Bronchial epithelial cell (primary cell): ENCODE measurements at regions not wholly inside any gene's neighbourhood (a gene's known extent, or its start where the extent isn't known, plus 50 kb on each side); places are given as distances from the start of the nearest gene placed in this dataset.
"Not testable (repeated sequence)": the region's sequence is repeated elsewhere in the genome, so short reads cannot be mapped to it uniquely, and the experiment has no call there.

Experiments
- DNase-seq: peaks from one replicate; pipeline ENCODE4 v3.0.0-alpha.2; 2010; ENCODE audit warnings: low read depth
- FAIRE-seq: peaks from 2 replicates; lab custom pipeline; 2011; peaks lifted over from hg19 to GRCh38; lab: Jason Lieb, UNC
- H3K27me3 ChIP-seq: 2 replicates; pipeline ENCODE4 v1.5.1; 2011; ENCODE audit warnings: low read length; ENCODE audit not compliant: control insufficient read depth, insufficient read depth
- H3K36me3 ChIP-seq: 2 replicates; pipeline ENCODE4 v1.5.1; 2011; ENCODE audit warnings: low read length; ENCODE audit not compliant: control insufficient read depth, insufficient read depth
- H3K4me3 ChIP-seq: 2 replicates; pipeline ENCODE4 v1.5.1; 2011; ENCODE audit warnings: mild to moderate bottlenecking, low read depth, low read length, control low read depth
- TF ChIP-seq, protein P1 (sequence below): IDR thresholded peaks from 2 replicates; pipeline ENCODE4 v1.5.1; 2011; ENCODE audit warnings: mild to moderate bottlenecking, moderate library complexity, low read length, control low read depth, inconsistent platforms; ENCODE audit not compliant: insufficient read depth, severe bottlenecking

DNA sequence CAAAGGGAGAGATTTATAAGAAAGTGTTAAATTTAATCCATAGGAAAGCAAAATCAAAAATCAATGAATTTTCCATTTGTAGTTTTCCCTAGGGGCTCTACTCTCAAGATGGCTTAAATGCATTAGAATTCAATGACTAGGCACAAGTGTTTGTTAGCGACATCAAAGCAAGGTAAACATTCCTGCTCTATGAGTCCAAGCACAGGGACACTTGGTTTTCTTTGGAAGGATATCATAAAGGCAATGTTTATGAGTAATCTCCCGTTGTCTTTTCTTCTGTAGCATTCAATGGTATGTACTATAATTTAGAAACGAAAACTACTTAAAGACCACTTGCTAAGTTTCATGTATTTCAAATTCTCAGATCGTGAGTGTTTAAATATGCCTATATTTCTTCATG is 54.8 kb upstream of the ZNF717 start:
- not testable (repeated sequence) for H3K36me3 ChIP-seq, DNase-seq, H3K27me3 ChIP-seq, H3K4me3 ChIP-seq, FAIRE-seq

DNA sequence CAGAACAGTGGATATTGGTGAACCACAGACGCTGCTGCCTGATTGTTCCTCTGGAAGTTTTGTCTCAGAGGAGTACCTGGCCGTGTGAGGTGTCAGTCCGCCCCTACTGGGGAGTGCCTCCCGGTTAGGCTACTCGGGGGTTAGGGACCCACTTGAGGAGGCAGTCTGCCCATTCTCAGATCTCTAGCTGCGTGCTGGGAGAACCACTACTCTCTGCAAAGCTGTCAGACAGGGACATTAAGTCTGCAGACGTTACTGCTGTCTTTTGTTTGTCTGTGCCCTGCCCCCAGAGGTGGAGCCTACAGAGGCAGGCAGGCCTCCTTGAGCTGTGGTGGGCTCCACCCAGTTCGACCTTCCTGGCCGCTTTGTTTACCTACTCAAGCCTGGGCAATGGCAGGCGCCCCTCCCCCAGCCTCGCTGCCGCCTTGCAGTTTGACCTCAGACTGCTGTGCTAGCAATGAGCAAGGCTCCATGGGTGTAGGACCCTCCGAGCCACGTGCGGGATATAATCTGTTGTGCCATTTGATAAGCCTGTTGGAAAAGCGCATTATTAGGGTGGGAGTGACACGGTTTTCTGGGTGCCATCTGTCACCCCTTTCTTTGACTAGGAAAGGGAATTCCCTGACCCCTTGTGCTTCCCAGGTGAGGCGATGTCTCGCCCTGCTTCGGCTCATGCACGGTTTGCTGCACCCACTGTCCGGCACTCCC is 65.1 kb upstream of the ZNF717 start:
- H3K27me3 ChIP-seq, FAIRE-seq, H3K4me3 ChIP-seq, DNase-seq, H3K36me3 ChIP-seq: not testable (repeated sequence)

DNA sequence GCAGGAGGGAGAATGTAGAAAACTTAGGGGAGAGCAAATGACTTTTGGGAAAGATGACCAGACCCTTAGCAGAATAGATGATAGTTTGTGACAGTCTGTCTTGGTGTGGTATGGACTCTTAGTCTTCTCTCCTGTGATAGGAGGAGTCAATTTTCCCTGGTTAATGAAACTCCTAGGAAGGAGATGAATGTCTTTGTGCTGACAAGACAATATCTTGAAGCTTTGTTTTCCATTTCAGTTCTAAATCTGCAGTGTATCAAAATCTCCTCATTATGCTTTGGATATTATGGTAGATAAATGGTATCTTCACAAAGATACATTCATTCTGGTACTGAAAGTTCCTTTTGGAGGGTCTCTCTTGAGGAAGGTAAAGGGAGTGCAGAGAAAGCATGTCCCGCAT is 77.8 kb upstream of the ZNF717 start:
- FAIRE-seq (no peak), DNase-seq (no peak)
- H3K36me3 ChIP-seq = no peaks in the 10 kb centered on the region
- H3K4me3 ChIP-seq = no peak overlapping the region
- TF ChIP-seq, protein P1, sequence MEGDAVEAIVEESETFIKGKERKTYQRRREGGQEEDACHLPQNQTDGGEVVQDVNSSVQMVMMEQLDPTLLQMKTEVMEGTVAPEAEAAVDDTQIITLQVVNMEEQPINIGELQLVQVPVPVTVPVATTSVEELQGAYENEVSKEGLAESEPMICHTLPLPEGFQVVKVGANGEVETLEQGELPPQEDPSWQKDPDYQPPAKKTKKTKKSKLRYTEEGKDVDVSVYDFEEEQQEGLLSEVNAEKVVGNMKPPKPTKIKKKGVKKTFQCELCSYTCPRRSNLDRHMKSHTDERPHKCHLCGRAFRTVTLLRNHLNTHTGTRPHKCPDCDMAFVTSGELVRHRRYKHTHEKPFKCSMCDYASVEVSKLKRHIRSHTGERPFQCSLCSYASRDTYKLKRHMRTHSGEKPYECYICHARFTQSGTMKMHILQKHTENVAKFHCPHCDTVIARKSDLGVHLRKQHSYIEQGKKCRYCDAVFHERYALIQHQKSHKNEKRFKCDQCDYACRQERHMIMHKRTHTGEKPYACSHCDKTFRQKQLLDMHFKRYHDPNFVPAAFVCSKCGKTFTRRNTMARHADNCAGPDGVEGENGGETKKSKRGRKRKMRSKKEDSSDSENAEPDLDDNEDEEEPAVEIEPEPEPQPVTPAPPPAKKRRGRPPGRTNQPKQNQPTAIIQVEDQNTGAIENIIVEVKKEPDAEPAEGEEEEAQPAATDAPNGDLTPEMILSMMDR = no peak
- no peaks in the 10 kb centered on the region for H3K27me3 ChIP-seq

DNA sequence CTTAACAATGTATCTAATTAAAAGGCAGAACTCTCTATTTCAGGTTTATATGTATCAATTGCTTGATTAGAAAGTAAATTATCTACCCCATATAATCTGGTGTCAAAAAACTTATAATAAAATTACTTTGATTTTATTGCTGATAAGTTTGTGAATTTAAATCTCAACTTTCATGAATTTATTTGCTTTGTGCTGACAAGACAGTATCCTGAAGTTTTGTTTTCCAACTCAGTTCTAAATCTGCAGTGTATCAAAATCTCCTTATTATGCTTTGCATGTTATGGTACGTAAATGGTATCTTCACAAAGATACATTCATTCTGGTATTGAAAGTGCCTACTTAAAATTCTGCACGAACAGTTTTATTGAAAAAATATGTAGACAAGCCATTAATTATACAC is 78.5 kb upstream of the ZNF717 start:
- TF ChIP-seq, protein P1 = no peak
- H3K27me3 ChIP-seq = no peaks in the 10 kb centered on the region
- no peak overlapping the region for H3K4me3 ChIP-seq
- DNase-seq = no peak
- FAIRE-seq = no peak
- H3K36me3 ChIP-seq = no peaks in the 10 kb centered on the region

DNA sequence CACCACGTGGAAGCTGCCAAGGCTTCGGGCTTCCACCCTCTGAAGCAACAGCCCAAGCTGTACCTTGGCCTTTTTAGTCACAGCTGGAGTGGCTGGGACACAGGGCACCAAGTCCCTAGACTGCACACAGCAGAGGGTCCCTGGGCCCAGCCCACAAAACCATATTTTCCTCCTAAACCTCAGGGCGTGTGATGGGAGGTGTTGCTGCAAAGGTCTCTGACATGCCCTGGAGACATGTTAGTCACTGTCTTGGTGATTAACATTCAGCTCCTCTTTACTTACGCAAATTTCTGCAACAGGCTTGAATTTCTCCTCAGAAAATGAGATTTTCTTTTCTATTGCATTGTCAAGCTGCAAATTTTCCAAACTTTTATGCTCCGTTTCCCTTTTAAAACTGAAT is 98.4 kb upstream of the ZNF717 start:
- DNase-seq = peak; percentile 3
- not testable (repeated sequence) for H3K36me3 ChIP-seq, FAIRE-seq, H3K27me3 ChIP-seq, H3K4me3 ChIP-seq

DNA sequence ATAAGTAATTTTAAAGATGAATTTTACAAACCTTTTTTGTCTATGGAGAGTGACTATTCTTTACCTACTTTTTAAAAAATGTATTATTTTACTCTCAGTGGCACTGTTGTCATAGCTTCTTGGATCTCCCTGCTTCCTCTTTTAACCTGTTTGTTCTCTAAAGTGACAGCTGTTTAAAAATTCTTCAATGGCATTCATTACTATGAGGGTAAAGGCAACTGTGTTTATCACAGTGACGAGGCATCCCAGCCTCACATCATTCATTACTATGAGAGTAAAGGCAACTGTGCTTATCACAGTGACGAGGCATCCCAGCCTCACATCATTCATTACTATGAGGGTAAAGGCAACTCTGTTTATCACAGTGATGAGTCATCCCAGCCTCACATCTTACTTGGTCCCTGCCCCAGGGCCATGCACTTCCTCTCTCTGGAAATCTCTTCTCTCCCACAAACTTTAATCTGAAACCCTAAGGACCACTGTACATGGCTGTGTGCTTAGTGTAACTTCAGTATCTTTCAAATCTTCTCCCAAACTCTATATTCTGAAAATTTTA is 101.7 kb upstream of the ZNF717 start:
- Histone ChIP-seq H3K27me3 (no peaks in the 10 kb centered on the region), H3K4me3 (no peak overlapping the region), H3K36me3 (no peaks in the 10 kb centered on the region)
- DNase-seq (no peak), FAIRE-seq (no peak)
- TF ChIP-seq, protein P1 = no peak

DNA sequence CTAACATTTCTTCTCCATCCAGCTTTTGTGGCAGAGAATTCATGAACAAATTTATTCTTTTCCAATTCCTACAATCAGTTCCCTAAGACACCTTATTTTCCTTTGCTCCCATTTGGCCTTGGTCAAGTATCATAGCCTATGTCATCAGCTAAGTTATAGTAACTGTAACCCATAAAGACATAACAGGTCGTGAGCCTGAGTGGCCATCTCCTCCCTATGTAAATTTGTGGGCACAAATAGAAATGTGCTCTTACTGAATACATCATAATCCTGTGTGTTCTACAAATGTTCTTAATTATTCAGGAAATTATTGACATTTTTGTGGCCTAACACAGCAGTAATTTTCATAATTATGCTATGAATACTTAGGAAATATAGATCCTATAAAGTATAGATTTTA is 108.9 kb upstream of the ZNF717 start:
- Histone ChIP-seq H3K27me3 (no peaks in the 10 kb centered on the region), H3K36me3 (no peaks in the 10 kb centered on the region), H3K4me3 (no peak overlapping the region)
- no peak for FAIRE-seq
- TF ChIP-seq, protein P1 = no peak
- DNase-seq = no peak
